HG03159 (cell line): ENCODE measurements at regions not wholly inside any gene's neighbourhood (a gene's known extent, or its start where the extent isn't known, plus 50 kb on each side); places are given as distances from the start of the nearest gene placed in this dataset.

ENCODE experiments used
- ATAC-seq: cut with Tn5 transposase; IDR thresholded peaks from one replicate; pipeline ENCODE4 v1.9.1; 2021; ENCODE audit warnings: mild to moderate bottlenecking, moderate library complexity; ENCODE audit not compliant: unreplicated experiment

GRCh38 chr2:221640686-221641085 is 68.6 kb upstream of the EPHA4 start:
- ATAC-seq = no peak

- no peak for ATAC-seq
Observed at GRCh38 chr2:221637851-221638250, 65.7 kb upstream of the EPHA4 start.

GRCh38 chr2:221635949-221636348 is 63.8 kb upstream of the EPHA4 start:
- ATAC-seq = peak; percentile 47

- ATAC-seq = no peak
Observed at GRCh38 chr2:221629468-221629867, 57.4 kb upstream of the EPHA4 start.

- no peak for ATAC-seq
Observed at GRCh38 chr2:221624475-221624874, 52.4 kb upstream of the EPHA4 start.
